ENCODE measurements at regions not wholly inside any gene's neighbourhood (a gene's known extent, or its start where the extent isn't known, plus 50 kb on each side); places are given as distances from the start of the nearest gene placed in this dataset.

DNA sequence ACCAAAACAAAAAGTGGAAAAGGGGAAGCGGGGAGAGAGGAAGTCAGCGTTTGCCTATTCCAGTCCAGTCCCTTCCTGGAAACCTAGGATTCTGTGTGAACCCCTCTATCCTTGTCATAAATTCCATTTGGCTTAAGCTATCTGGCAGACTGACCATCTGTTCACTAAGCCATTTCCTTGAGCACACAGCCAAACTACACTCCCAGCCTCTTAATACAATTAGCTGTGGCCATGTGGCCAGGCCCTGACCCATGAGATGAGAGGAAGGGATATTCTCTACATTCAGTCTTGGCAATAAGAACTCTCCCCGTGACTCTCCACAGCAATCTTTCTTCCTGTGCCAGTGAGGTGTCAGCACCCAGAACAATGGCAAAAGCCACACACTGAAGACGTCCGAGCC, 424.8 kb downstream of the TLE1 start:
- DNase-seq (ENCODE audit: low read depth in 2 of 2), result no peak

DNA sequence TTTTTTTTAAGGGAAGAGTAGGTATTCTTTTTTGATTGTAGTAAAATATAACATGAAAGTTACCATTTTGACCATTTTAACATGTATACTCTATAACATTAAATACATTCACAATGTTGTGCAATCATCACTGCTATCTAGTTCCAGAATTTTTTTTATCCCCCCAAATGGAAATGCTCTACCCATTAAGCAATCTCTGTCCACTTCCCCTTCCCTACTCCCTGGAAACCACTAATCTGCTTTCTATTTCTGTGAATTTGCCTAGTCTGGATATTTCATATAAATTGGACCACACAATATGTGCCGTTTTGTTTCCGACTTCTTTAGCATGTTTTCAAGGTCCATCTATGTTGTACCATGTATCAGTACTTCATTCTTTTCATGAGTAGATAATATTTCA, 429.5 kb downstream of the TLE1 start:
- no peak for DNase-seq (ENCODE audit: low read depth in 2 of 2)

DNA sequence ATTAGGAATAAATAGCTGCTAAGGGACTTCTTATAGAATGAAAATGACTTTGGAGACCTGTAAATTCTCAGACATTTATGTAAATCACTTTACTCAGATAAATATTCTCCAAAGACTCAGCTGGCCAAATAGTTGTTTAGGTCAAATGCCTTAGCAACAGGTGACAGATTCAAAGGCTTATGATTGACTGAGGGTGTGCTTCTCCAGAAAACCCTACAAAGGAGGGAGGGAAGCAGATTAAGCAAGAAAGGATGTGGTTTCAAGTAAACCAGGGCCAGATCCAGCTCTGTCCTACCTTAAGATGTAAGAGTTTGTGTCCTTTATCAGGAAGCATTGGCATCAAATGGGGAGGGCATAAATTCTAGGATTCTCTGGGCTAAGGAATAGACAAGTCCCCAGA, 433.0 kb downstream of the TLE1 start:
- no peak for DNase-seq (ENCODE audit: low read depth in 2 of 2)

DNA sequence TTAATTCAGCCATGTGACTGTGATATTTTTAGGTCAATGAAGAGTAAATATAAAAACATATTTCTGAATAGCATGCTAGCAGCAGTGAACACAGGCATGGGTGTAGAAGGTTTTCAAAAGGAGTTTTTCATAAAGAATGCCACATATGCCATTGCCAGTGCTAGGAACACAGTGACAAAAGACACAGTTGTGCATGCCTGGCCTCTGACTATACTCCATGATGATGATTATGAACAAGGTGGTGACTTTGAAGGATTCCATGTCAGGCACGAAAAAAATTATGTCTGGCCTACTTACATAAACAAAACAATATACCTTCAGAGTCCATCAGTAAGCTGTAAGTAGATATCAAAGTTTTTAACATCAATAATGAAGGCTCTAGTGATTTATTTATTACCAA, 438.7 kb downstream of the TLE1 start:
- no peak for DNase-seq (ENCODE audit: low read depth in 2 of 2)

DNA sequence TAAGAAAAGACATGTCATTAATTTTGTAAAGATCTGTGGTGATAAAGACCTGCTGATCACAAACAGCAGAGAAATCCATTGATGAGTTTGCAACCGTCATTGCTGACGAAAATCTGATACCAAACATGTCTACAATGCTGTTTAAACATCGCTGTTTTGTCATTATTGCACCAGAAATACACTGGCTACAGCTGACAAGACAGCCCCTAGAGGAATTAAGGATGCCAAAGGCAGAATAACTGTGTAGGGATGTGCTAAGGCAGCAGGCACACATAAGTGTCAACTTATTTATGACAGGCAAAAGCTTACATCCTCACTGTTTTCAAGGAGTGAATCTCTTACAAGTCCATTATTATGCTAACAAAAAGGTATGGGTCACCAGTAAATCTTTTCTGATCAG, 439.3 kb downstream of the TLE1 start:
- no peak for DNase-seq (ENCODE audit: low read depth in 2 of 2)

DNA sequence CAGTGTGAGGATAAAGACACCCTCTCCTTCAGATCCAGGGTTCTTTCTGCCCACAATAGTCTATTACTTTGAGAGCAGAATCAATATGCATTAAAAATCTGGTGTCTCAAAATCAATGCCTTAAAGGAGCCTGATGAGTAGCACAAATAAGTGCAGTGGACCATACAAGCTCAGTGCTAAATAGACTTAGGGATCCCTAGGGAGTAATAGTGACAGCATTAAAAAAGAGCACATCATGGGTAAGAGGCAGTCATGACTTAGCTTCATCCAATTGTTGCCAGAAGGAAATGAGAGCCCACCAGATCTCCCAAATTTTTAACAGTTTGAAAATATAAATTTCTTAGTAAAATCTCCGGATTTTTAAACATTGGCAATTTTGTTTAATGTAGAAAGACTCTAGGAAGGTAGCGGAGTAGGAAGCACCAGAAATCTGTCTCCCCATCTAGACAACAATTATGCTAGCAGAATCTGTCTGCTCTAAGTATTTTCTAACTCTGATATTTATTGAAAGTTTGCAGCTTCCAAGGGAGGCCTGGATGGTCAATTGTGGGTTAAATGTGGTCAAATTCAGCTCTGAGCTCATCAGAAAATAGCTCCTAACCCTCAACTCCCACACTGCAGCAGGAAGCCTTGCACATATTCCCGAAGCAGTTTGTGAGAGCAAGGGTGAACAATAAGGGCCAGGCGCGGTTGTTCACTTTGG, 443.9 kb downstream of the TLE1 start:
- no peak for DNase-seq (ENCODE audit: low read depth in 2 of 2)

DNA sequence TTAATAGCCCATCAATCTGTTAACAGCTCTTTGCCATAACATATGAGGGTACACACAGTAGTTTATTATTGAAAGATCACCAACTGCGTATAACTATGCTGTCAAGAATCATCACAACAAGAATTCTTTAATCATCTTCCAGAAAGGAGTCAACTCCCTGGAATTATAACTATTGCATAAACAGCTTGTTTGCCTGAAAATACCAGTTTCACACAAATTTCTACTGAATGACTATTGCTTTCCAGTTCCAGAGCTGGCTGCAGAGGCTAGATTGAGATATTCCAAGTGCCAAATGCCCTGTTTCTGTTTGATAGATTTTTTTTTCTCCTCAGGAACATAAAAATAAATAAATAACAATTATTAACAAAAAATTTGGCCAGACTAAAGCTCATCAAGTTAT, 444.7 kb downstream of the TLE1 start:
- DNase-seq (ENCODE audit: low read depth in 2 of 2), result no peak

DNA sequence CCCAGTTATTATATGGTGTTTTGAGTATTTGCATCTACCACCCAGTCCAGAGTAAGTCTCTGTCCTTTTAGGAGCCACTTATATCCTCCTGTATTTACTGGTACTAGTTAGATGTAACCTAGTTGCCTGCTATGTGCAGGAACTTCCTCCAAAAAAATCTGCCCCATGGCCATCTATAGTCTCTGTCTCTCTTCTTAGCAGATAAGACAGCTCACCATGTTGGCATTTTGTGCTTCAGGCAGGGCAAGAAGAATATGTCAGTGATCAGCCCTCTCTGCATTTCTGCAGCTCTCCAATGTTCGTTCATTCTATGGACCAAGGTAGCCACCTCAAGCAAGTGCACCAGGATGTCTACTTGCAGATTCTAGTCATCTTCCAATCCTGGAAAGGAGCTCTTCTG, 446.5 kb downstream of the TLE1 start:
- DNase-seq (ENCODE audit: low read depth in 2 of 2), result no peak

DNA sequence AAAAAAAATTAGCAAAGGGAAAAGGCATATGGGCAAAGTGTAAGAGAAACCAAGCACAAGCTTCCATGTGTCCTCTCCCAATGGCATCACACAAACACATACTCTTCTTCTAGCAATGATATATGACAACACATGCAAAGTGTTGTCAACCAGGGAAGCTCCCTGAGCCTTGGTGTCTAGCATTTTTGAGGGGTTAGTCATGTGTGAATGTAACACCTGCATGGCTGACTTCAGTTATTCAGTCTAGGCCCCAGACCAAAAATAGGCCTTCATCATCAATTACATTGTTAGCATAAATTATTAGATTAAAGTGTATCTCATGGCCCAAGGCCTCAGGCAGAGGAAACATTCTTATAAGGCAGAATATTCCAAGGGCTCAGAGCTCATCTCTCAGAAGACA, 450.0 kb downstream of the TLE1 start:
- DNase-seq (ENCODE audit: low read depth in 2 of 2), result no peak

DNA sequence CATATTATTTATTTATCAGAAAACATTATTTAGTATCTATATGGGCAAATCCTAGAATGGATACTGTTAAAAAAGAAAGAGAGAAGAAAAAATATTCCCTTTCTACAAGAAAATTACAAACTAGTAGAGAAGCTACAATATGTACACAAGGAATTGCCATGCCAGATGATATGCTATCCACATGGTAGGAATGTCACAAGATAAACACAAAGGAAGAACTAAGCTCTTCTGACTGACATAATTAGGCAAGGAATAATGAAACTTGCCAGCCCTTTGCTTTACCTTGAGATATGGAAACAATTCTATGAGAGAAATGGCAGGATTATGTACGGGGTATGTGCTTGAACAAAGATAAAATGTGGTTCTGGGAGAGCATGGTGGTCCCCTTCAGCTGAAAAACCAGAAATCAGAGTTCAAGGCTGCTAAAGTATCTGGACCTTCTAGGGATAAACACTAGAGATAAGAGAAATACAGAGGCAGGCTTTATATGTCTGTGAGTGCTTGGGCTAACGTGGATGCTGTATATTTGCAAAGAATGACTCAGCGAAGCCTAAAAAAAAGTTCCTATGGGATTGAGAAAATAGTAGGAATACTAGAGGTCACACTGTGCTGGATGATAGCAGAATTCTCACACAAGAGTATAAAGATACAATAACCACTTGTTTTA, 451.6 kb downstream of the TLE1 start:
- no peak for DNase-seq (ENCODE audit: low read depth in 2 of 2)

DNA sequence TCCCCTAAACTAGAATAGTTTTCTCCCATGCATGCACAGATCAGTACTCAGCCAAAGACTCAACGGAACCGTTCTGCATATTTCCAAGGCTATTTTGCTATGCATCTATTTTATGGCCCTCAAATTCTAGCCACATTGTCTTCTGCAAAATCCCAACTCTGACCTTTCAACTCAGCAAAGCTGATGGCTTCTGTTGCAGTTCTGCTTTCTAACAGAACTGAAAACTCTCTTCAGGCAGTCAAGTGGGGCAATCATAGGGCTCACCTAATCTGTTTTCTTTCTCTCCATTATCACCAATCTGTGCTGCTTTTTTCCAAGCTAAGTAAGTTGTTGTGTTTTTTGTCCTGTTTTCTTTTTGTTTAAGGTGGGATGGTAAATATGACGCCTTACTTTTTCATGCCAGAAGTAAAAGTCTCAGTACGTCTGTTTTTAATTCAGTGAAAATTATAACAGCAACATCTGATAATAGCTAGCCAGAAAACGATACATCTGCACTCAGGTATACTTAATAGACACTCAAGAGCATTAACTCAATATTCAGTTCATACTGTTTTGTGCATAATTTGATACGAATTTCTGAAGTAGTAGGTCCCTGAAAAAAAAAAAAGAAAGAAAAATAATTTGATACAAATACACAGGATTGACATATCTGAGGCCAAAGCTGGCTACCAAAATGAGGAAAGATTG, 454.3 kb downstream of the TLE1 start:
- no peak for DNase-seq (ENCODE audit: low read depth in 2 of 2)

DNA sequence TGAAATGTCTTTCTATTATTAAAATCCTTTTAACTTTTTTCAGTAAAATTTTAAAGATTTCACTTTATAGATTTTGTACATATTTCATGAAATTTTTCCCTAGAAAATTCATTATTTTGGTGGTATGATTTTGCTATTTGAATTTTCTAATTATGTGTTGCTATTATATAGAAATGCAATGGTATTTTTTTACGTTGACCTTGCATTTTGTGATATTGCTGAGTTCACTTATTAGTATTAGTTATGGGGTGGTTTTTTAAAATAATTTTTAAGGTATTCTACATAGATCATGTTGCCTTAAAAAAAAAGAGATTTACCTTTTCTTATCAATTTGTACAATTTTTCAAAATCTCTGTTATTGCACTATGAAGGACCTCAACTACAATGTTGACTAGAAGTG, 458.3 kb downstream of the TLE1 start:
- DNase-seq (ENCODE audit: low read depth in 2 of 2), result no peak

DNA sequence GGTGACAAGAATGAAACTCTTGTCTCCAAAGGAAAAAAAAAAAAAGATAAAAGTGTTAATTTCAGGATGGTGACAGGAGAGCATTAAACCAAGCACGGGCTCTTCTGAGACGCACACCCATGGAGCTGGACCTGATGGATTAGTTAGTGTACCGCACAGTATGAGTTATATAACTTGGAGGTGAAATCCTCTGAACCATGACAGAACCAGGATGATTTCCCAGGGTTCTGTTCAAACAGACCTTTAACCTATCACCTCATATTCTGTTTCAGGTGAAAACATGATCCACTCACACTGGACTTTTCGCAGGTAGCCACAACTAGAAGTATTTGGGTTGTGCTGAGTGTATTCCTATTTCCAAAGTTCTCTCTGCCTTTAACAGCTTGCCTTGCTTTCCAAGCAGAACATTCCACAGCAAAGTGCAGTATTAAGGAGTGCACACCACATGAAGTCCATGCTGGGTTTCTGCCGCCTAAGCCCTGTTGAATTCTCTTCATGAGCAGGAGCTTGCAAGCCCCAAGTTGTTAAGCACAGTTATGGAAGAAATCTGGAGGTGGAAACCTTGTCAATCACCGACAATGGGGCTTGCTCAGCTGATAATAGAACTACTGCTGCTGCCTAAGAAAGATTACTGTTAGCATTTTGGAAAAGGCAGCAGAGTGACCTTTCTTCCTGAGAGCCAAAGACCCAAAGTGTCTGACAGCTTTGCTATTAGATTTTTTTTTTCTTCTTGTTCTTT, 461.7 kb downstream of the TLE1 start:
- no peak for DNase-seq (ENCODE audit: low read depth in 2 of 2)

DNA sequence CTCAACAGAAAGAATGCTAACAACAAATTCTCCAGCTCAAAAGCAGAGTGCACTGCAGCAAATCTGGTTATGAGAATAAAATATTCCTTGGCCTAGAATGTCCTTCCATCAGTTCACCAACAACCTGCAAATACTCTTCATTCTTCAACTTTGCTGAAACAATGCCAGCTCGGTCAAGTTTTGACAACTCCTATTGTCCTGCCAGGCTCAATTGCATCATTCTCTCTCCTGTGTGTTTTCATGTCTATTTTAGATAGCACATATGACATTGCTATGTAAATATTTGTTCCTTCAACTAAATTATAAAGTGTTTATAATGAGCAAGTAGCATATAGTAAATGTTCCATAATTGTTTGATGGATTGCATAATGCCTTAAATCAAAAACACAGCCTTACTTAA, 463.8 kb downstream of the TLE1 start:
- DNase-seq (ENCODE audit: low read depth in 2 of 2), result no peak

DNA sequence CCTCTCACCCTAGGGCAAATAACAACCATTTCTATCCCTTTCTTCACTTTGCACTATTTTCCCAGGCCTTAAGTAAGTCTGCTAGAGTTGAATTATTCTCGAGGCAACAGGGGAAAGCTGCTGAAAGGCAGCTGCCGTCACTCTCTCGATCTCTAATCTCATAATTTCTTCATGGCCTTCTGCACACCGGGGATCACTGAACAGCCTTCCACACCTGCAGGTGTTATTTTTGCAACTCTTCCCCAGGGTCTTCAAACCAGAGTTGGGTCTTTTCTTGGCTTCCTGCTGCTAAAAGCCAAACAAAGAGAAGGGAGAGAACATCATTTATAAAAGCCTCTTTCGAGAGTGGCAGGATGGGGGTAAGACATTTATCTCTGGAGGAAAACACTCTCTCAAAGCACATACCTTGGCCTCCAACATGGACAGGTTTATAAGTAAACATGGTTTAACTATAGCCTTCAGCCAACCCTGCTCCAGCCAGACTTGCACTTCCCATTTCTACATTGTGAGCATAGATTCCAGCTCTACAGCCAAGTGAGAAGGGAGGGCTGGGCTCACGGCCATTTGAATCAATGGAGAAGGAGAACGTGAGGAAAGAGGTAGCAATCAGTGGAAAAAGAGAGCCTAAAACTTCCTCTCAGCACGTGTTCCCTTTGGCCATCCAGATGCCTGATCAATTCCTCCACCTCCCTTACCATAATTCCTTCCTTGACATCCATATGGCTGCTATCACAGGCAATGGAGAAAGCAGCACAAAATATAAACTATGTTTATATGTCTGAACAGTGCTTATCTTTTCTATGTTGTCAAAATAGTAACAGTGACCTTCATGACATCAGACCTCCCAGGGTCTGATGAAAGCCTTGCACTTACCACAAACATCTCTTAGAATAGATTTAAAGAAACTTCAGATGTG, 464.9 kb downstream of the TLE1 start:
- no peak for DNase-seq (ENCODE audit: low read depth in 2 of 2)

DNA sequence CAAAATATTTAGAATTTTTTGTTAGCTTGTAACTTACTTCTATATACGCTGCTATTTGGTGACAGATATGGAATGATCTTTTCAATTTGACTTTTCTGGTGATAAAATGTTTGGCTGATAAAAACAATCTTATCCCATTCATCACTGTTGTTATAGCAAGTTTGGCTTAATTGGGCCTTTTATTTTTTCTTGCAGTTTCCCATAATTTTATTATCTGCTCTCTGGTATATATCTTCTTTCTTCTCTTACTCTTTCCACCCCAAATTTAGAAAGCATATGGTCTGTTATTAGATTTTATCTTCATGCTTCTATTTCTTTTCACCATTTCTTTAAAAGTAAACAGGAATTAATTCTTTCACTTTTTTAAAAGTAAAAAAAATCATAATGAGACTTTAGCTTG, 474.4 kb downstream of the TLE1 start:
- no peak for DNase-seq (ENCODE audit: low read depth in 2 of 2)

DNA sequence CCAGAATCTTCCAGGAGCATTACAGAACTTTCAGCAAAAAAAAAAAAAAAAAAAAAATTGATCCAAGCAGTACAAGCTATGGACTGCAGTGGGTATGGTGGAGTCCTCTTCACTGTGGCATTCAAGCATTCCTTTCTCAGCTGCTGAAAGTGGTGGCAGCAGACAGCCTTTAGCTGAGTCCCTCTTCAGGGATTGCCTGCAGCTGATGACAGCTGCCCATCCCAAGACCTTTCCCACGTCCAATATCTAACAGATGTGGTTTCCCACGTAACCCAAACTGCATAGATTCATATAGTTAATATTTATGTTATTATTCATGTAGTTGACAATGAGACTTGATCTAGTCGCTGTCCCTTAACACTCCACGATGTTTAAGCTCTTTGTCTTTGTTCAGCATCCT, 475.9 kb downstream of the TLE1 start:
- no peak for DNase-seq (ENCODE audit: low read depth in 2 of 2)

DNA sequence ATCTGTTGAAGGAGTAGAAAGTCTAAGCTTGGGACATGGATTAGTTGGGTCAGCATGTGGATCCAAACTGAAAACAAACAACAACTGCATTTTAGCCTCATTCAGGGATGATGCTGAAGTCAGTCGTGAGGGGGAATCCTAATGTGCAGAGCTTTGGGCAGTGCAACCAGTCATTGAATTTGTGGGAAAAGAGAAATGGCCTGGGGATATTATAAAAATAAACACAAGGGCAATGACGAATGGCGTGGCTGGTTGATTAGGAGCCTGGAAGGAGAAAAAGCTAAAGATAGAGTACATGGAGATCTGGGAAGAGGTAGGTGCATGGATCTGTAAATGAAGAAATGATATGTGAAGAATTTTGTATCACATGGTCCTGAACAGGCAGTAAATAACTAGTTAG, 477.6 kb downstream of the TLE1 start:
- DNase-seq (ENCODE audit: low read depth in 2 of 2), result no peak

DNA sequence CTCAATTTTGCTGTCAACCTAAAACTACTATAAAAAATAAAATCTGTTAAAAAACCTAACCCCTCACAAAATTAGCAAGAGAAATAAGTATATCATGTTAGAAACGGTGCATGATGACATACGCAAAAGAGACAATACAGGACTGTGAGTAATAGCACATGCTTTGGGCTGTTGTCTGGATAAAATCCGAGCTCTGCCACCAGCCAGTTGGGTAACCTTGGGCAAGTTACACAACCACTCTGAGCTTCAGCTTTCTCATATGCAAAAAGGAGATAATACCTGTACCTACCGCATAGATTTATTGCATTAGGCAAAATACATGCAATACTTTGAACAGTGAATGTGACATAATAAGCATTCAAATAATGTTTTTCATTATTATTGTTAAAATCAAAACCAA, 481.7 kb downstream of the TLE1 start:
- no peak for DNase-seq (ENCODE audit: low read depth in 2 of 2)

DNA sequence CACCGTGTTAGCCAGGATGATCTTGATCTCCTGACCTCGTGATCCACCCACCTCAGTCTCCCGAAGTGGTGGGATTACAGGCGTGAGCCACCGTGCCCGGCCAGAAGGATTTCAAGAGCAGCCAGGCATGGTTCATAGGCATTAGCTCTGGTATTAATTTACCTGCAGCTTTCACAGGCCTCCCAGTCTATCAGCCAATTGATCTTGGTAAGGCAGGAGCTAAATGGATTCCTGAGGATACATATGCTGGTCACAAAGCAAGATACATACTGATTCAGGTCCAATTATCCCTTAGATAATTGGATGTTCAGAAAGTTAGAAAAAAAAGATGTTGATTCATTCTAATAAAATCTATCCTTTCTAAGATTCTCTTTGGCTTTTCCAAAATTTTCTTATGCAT, 487.1 kb downstream of the TLE1 start:
- DNase-seq (ENCODE audit: low read depth in 2 of 2), result no peak

DNA sequence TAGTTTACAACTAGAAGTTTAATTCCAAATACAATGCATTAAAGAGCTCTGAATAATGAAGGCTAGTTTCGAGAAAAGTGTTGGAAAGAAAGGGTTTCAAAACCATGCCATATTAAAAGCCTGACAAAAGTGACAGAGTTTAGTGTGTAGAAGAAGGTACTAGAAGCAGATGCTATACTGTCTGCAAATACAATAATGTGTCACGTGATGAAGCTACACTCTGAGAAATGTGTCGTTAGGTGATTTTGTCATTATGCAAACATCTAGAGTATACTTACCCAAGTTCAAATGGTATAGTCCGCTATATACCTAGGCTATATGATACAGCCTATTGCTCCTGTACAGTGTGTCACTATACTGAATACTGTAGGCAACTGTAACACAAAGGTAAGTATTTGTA, 494.1 kb downstream of the TLE1 start:
- DNase-seq (ENCODE audit: low read depth in 2 of 2), result no peak
